ENCODE measurements at regions not wholly inside any gene's neighbourhood (a gene's known extent, or its start where the extent isn't known, plus 50 kb on each side); places are given as distances from the start of the nearest gene placed in this dataset.
A peak's percentile ranks its signal among the peaks of the same experiment; 100 is the strongest.

GRCh38 chr7:80334908-80335307, 177.0 kb downstream of the GNAT3 start:
- Histone ChIP-seq H3K4me2 (ENCODE audit: insufficient read depth, low read length) (no peak overlapping the region), H3K9me3 (replicated peaks; ENCODE audit: control insufficient read depth, insufficient read depth, low read length) (no peaks in the 10 kb centered on the region), H3K9me1 (replicated peaks; ENCODE audit: control insufficient read depth, extremely low read depth, insufficient read depth, low read length) (no peaks in the 10 kb centered on the region), H3K4me3 (replicated peaks in 1 of 3; ENCODE audit: insufficient read depth in 1 of 3, low read depth in 1 of 3, low read length in 3 of 3) (no peak overlapping the region), H4K20me1 (replicated peaks; ENCODE audit: control insufficient read depth, extremely low read depth, insufficient read depth, low read length) (no peaks in the 10 kb centered on the region), H2AFZ (ENCODE audit: low read depth, low read length) (no peak overlapping the region), H3K79me2 (ENCODE audit: control insufficient read depth, insufficient read depth, low read length) (no peaks in the 10 kb centered on the region), H3K27me3 (ENCODE audit: control insufficient read depth in 2 of 2, insufficient read depth in 2 of 2, low read length in 2 of 2) (no peaks in the 10 kb centered on the region), H3K4me1 (ENCODE audit: control insufficient read depth, extremely low read depth, insufficient read depth, low read length) (peaks cover 10% of the 10 kb centered on the region), H3K9ac (replicated peaks; ENCODE audit: extremely low read depth, insufficient read depth, low read length) (no peak overlapping the region), H3K27ac (ENCODE audit: insufficient read depth, low read depth, low read length) (no peak overlapping the region), H3K36me3 (ENCODE audit: control insufficient read depth in 2 of 2, extremely low read depth in 1 of 2, insufficient read depth in 2 of 2, low read length in 2 of 2) (no peaks in the 10 kb centered on the region)
- no TSS peak for BruUV-seq (replicated peaks)
- TF ChIP-seq JUN (IDR thresholded peaks at IDR 0.05; ENCODE audit: borderline replicate concordance, insufficient read depth, insufficient read length, low read depth) = no peak
- no peak for TF ChIP-seq MAX (IDR thresholded peaks at IDR 0.05; ENCODE audit: insufficient read depth, insufficient read length)
- TF ChIP-seq, protein P1, sequence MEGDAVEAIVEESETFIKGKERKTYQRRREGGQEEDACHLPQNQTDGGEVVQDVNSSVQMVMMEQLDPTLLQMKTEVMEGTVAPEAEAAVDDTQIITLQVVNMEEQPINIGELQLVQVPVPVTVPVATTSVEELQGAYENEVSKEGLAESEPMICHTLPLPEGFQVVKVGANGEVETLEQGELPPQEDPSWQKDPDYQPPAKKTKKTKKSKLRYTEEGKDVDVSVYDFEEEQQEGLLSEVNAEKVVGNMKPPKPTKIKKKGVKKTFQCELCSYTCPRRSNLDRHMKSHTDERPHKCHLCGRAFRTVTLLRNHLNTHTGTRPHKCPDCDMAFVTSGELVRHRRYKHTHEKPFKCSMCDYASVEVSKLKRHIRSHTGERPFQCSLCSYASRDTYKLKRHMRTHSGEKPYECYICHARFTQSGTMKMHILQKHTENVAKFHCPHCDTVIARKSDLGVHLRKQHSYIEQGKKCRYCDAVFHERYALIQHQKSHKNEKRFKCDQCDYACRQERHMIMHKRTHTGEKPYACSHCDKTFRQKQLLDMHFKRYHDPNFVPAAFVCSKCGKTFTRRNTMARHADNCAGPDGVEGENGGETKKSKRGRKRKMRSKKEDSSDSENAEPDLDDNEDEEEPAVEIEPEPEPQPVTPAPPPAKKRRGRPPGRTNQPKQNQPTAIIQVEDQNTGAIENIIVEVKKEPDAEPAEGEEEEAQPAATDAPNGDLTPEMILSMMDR (IDR thresholded peaks at IDR 0.05; ENCODE audit: extremely low read depth in 1 of 2, insufficient read depth in 1 of 2, low read depth in 1 of 2, low read length in 2 of 2) = no peak
- no peak for TF ChIP-seq GATA2 (IDR thresholded peaks at IDR 0.05; ENCODE audit: insufficient read depth, insufficient read length, low read depth, low read length)
- TF ChIP-seq FOS (IDR thresholded peaks at IDR 0.05; ENCODE audit: borderline replicate concordance, insufficient read depth, low read length) = no peak
- TF ChIP-seq MYC (IDR thresholded peaks at IDR 0.05; ENCODE audit: low read depth, low read length) = no peak
- TF ChIP-seq POLR2AphosphoS5 (IDR thresholded peaks at IDR 0.05; ENCODE audit: insufficient read depth, low read depth, low read length) = no peak
- no peak for TF ChIP-seq POLR2A (IDR thresholded peaks at IDR 0.05; ENCODE audit: low read depth, low read length)
- TF ChIP-seq EZH2 (IDR thresholded peaks at IDR 0.05; ENCODE audit: borderline replicate concordance, low read depth, low read length, severe bottlenecking) = no peak
- DNase-seq (ENCODE audit: low read depth, low spot score) = peak; percentile 33
- FAIRE-seq = no peak
- intact Hi-C loops (cut with micrococcal nuclease) = loop anchor here (1.0 kb wide), 1 partner anchor 8 kb away; no protein-coding TSS in a partner anchor
- POLR2A ChIA-PET = no interaction called here
- dilution Hi-C loops (cut with MboI; ENCODE audit: extremely low pct_ligation_motif_present, low sequenced_read_pairs) = no loop called here
- CTCF ChIA-PET = interaction anchor here (1.5 to 2.1 kb wide), 3 partner anchors 10 to 57 kb away, joined by 3 to 10 read pairs (median 9); no protein-coding TSS in a partner anchor

Measured in endothelial cell of umbilical vein (primary cell).